OCI-LY7 (cell line): ENCODE measurements at regions not wholly inside any gene's neighbourhood (a gene's known extent, or its start where the extent isn't known, plus 50 kb on each side); places are given as distances from the start of the nearest gene placed in this dataset.
"Not testable (repeated sequence)": the region's sequence is repeated elsewhere in the genome, so short reads cannot be mapped to it uniquely, and the experiment has no call there.

ENCODE experiments used
- CTCF ChIP-seq: fragments of 200-600 bp; sonication (generic); conservative IDR thresholded peaks from 2 replicates; pipeline ENCODE4 v1.5.1; 2014; ENCODE audit warnings: mild to moderate bottlenecking, antibody characterized with exemption, low read length, moderate library complexity, mixed read lengths
- EZH2phosphoT487 ChIP-seq: fragments of 200-600 bp; sonication (generic); IDR thresholded peaks from 2 replicates; pipeline ENCODE4 v1.6.1; 2018; ENCODE audit warnings: low read depth, borderline replicate concordance, mild to moderate bottlenecking, mixed run types, antibody characterized with exemption, low read length, moderate library complexity, mixed read lengths

GRCh38 chr1:120544434-120544833 is 129.6 kb downstream of the NBPF8 start:
- not testable (repeated sequence) for TF ChIP-seq EZH2phosphoT487
- peak; percentile 43; the same call in 1 of the 2 replicates for TF ChIP-seq CTCF
